RPMI8226 (cell line): ENCODE measurements at regions not wholly inside any gene's neighbourhood (a gene's known extent, or its start where the extent isn't known, plus 50 kb on each side); places are given as distances from the start of the nearest gene placed in this dataset.
"Not testable (repeated sequence)": the region's sequence is repeated elsewhere in the genome, so short reads cannot be mapped to it uniquely, and the experiment has no call there.

Experiments
- DNase-seq: peaks from one replicate; pipeline ENCODE4 v3.0.0-alpha.2; 2015

GRCh38 chr3:27554706-27555105 is 70.5 kb upstream of the SLC4A7 start:
- no peak for DNase-seq

DNA sequence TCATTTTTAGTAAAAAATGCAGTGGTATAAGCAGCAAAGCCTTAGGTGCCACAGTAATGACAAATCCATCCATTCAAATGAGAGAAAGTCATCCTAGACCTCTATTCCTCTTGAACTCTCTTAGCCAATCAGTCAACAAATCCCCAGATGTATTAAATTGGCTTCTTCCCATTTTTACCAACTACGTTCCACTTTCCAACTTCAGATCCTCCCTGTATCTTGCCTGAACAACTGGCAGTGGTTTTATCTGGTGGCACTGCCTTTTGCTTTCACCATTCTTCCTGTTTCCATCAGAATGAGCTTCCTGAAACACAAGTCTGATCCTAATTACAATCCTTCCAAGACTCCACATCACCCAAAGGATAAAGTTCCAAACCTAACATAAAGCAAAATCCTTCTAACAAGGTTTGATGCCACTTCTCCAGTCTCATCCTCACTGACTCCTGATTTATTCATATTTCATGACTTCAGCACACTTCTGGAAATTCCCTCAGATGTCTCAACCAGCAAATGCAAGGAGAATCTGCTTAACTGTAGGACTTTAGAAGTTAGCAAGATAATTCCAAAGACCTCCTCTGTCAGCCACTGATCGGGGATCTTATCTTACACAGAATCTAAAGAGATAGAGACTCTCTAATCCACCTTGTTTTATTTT is 69.8 kb upstream of the SLC4A7 start:
- DNase-seq, result no peak

- not testable (repeated sequence) for DNase-seq
Measured at GRCh38 chr3:27552708-27553107, 68.5 kb upstream of the SLC4A7 start.

DNA sequence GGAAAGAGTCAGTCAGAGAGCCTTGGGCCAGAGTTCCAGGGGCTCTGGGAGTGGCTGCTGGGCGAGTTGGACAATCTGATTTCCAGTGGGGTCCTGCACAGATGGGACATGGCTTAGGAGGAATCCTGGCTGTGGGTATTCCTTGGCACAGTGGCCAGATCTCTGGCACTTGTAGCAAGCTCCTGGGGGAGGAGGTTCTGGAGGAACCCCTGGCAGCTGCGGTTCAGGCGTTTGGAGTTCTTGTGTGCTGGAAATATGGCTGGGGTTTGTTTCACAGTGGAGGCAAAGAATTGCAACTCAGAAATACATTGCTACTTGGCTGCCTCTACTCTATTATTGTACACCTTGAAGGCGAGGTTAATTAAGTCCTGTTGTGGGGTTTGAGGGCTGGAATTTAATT is 67.2 kb upstream of the SLC4A7 start:
- not testable (repeated sequence) for DNase-seq

- no peak for DNase-seq
Measured at GRCh38 chr3:27545061-27545460, 60.9 kb upstream of the SLC4A7 start.

GRCh38 chr3:27544372-27544865 is 60.2 kb upstream of the SLC4A7 start:
- no peak for DNase-seq

DNA sequence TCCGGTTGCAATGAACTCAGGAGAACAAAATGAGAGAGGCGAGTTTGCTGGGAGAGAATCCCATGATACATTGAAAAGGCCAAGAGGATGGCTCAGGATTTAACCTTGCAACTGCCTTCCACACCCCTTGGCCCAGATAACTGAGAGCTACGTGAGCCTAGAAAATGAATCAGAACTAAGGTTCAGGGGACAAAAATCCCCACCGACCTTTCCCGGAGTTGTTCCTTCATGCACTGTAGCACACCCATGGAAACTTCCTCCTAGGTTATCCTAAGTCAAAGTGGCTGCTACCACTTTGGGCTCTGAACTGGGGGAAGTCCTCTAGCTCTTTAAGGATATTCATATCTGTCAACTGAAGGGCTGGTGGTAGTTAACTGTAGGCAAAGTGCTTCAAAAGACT is 58.3 kb upstream of the SLC4A7 start:
- no peak for DNase-seq

- DNase-seq, result no peak
Measured at GRCh38 chr3:27540231-27540630, 56.0 kb upstream of the SLC4A7 start.

- no peak for DNase-seq
Measured at GRCh38 chr3:27536491-27536890, 52.3 kb upstream of the SLC4A7 start.

- no peak for DNase-seq
Measured at GRCh38 chr3:27535809-27536392, 51.7 kb upstream of the SLC4A7 start.

- no peak for DNase-seq
Measured at GRCh38 chr3:27533718-27534573, 49.8 kb upstream of the SLC4A7 start.
